HepG2 (cell line): ENCODE measurements at regions not wholly inside any gene's neighbourhood (a gene's known extent, or its start where the extent isn't known, plus 50 kb on each side); places are given as distances from the start of the nearest gene placed in this dataset.

ENCODE experiments used
- ATAC-seq: fragments of 200-7000 bp; cut with Tn5 transposase; 3 replicates; pipeline ENCODE4 v1.9.1; 2020; ENCODE audit warnings: mild to moderate bottlenecking, moderate library complexity
- BruUV-seq: library from RNA; stranded (reverse); fragments of 400-500 nt; replicated peaks from 2 replicates; lab custom pipeline; 2021; lab: Mats Ljungman, UMichigan
- CTCF ChIA-PET: fragments of 300-600 bp; formaldehyde crosslinking; extraction: SDS; loops from one replicate; lab custom pipeline; 2021; ENCODE audit warnings: low total read pairs, inconsistent platforms, low intra/inter-chr PET ratio; lab: Yijun Ruan, JAX
- POLR2A ChIA-PET: fragments of 350-600 bp; sonication (Branson Sonifier 250); formaldehyde crosslinking; loops from one replicate; lab custom pipeline; 2020; ENCODE audit warnings: antibody characterized with exemption, inconsistent platforms; lab: Yijun Ruan, JAX
- DNase-seq: peaks from one replicate; pipeline ENCODE4 v3.0.0-alpha.2; 2015; ENCODE audit warnings: low spot score
- FAIRE-seq: peaks from 3 replicates; lab custom pipeline; 2011; peaks lifted over from hg19 to GRCh38; lab: Jason Lieb, UNC
- H2AFZ ChIP-seq: one replicate; pipeline ENCODE4 v1.6.1; 2011; ENCODE audit warnings: low read length, inconsistent platforms
- H3K27ac ChIP-seq: fragments of 300-600 bp; 3 replicates; pipeline ENCODE4 v1.8.0; 2011; ENCODE audit warnings: mixed run types, mild to moderate bottlenecking, mixed read lengths, low read length, inconsistent platforms; ENCODE audit not compliant: insufficient read depth; ENCODE audit errors: extremely low read length
- H3K27me3 ChIP-seq, 2 experiments: fragments of 200-600 bp in 1 of 2; 2 replicates in 1 of 2; 3 replicates in 1 of 2; pipeline versions ENCODE4 v1.6.0 to v1.8.0; 2011; ENCODE audit warnings: low read length in 2 of 2, mild to moderate bottlenecking in 2 of 2, moderate library complexity in 2 of 2, inconsistent platforms in 1 of 2; ENCODE audit not compliant: insufficient read depth in 2 of 2, control insufficient read depth in 1 of 2
- H3K36me3 ChIP-seq, 2 experiments: fragments of 200-600 bp in 1 of 2; replicated peaks in 1 of 2; 2 replicates in 1 of 2; 3 replicates in 1 of 2; pipeline versions ENCODE4 v1.5.1 to v1.8.0; 2011; ENCODE audit warnings: low read length in 2 of 2, inconsistent platforms in 1 of 2; ENCODE audit not compliant: insufficient read depth in 2 of 2, control insufficient read depth in 1 of 2
- H3K4me1 ChIP-seq: 2 replicates; pipeline ENCODE4 v1.5.1; 2012; ENCODE audit warnings: low read length, inconsistent platforms; ENCODE audit not compliant: insufficient read depth
- H3K4me2 ChIP-seq: 2 replicates; pipeline ENCODE4 v1.6.0; 2011; ENCODE audit warnings: low read depth, low read length, inconsistent platforms
- H3K4me3 ChIP-seq, 3 experiments: fragments of 200-600 bp in 1 of 3; sonication (generic), shearing (Covaris generic) in 1 of 3; replicated peaks in 1 of 3; 2 replicates each; pipeline ENCODE4 v1.5.1; 2011 to 2016; ENCODE audit warnings: low read length in 3 of 3, inconsistent platforms in 2 of 3, low read depth in 2 of 3, mild to moderate bottlenecking in 2 of 3, control low read depth in 1 of 3, mixed read lengths in 1 of 3; ENCODE audit not compliant: insufficient read depth in 1 of 3
- H3K79me2 ChIP-seq: one replicate; pipeline ENCODE4 v1.6.1; 2011; ENCODE audit warnings: low read length, inconsistent platforms; ENCODE audit not compliant: insufficient read depth
- H3K9ac ChIP-seq: 2 replicates; pipeline ENCODE4 v1.6.0; 2011; ENCODE audit warnings: mild to moderate bottlenecking, low read depth, low read length, inconsistent platforms; ENCODE audit not compliant: insufficient read depth
- H3K9me3 ChIP-seq: 2 replicates; pipeline ENCODE4 v1.5.1; 2012; ENCODE audit warnings: mild to moderate bottlenecking, low read length
- H4K20me1 ChIP-seq: 2 replicates; pipeline ENCODE4 v1.6.0; 2011; ENCODE audit warnings: inconsistent platforms, mild to moderate bottlenecking, low read length, moderate library complexity; ENCODE audit not compliant: insufficient read depth
- FOXK2 ChIP-seq: fragments of 450-650 bp; IDR thresholded peaks from 2 replicates; pipeline ENCODE4 v1.6.1; 2016
- HDAC2 ChIP-seq: sonication (generic); formaldehyde crosslinking; IDR thresholded peaks from 2 replicates; pipeline ENCODE4 v1.4.0; 2020; ENCODE audit warnings: missing genetic modification reagents
- HOXD1 ChIP-seq: sonication (generic); formaldehyde crosslinking; IDR thresholded peaks from 2 replicates; pipeline ENCODE4 v1.5.0; 2020; ENCODE audit warnings: missing genetic modification reagents
- MAF1 ChIP-seq: sonication (generic); formaldehyde crosslinking; IDR thresholded peaks from 2 replicates; pipeline ENCODE4 v1.5.0; 2020; ENCODE audit warnings: missing genetic modification reagents, borderline replicate concordance
- MAFF ChIP-seq: IDR thresholded peaks from 2 replicates; pipeline ENCODE4 v1.6.1; 2011; ENCODE audit warnings: low read depth, low read length, improper control_type of control experiment
- MYC ChIP-seq: sonication (generic); formaldehyde crosslinking; IDR thresholded peaks from 2 replicates; pipeline ENCODE4 v1.9.0; 2021; ENCODE audit warnings: missing genetic modification reagents, borderline replicate concordance
- NCOR1 ChIP-seq: fragments of 200-600 bp; sonication (generic); IDR thresholded peaks from 2 replicates; pipeline ENCODE4 v1.7.0; 2017; ENCODE audit warnings: antibody characterized with exemption, low read length, borderline replicate concordance
- SP4 ChIP-seq: sonication (generic); formaldehyde crosslinking; IDR thresholded peaks from 2 replicates; pipeline ENCODE4 v1.8.1; 2023; ENCODE audit warnings: mild to moderate bottlenecking, missing genetic modification reagents
- THAP11 ChIP-seq: IDR thresholded peaks from 2 replicates; pipeline ENCODE4 v1.6.1; 2016; ENCODE audit warnings: missing biosample characterization, missing genetic modification reagents
- TSC22D2 ChIP-seq: sonication (generic); formaldehyde crosslinking; IDR thresholded peaks from 2 replicates; pipeline ENCODE4 v1.5.1; 2020; ENCODE audit warnings: missing genetic modification reagents, mild to moderate bottlenecking, borderline replicate concordance
- ZBED4 ChIP-seq: sonication (generic); formaldehyde crosslinking; IDR thresholded peaks from 2 replicates; pipeline ENCODE4 v1.4.0; 2020; ENCODE audit warnings: missing genetic modification reagents, borderline replicate concordance
- ZNF17 ChIP-seq: sonication (generic); formaldehyde crosslinking; IDR thresholded peaks from 2 replicates; pipeline ENCODE4 v1.5.0; 2020; ENCODE audit warnings: mild to moderate bottlenecking, missing genetic modification reagents
- ZNF20 ChIP-seq: sonication (generic); formaldehyde crosslinking; IDR thresholded peaks from 2 replicates; pipeline ENCODE4 v1.4.0; 2020; ENCODE audit warnings: mild to moderate bottlenecking, moderate library complexity, missing genetic modification reagents
- ZNF484 ChIP-seq: sonication (generic); formaldehyde crosslinking; IDR thresholded peaks from 2 replicates; pipeline ENCODE4 v1.5.1; 2020; ENCODE audit warnings: mild to moderate bottlenecking, low read depth, missing genetic modification reagents, borderline replicate concordance
- ZSCAN21 ChIP-seq: sonication (generic); formaldehyde crosslinking; IDR thresholded peaks from 2 replicates; pipeline ENCODE4 v1.8.0; 2022; ENCODE audit warnings: mild to moderate bottlenecking, missing genetic modification reagents, moderate library complexity, borderline replicate concordance
- WGBS: methylation state at CpG from one replicate; pipeline ENCODE4 v1.1.6; 2017; ENCODE audit warnings: low lambda C conversion rate; 5-methylcytosine and 5-hydroxymethylcytosine counted together
- in situ Hi-C: cut with HindIII; loops from 2 replicates; pipeline ENCODE4 v1.10.0; 2017; ENCODE audit warnings: low pct_unique_long_range_greater_than_20kb; ENCODE audit not compliant: extremely low pct_ligation_motif_present
- intact Hi-C: fragments of 100-400 bp; cut with micrococcal nuclease; formaldehyde crosslinking; loops from one replicate; pipeline ENCODE4 v1.10.0; 2022; ENCODE audit not compliant: unreplicated experiment

- TF ChIP-seq HDAC2 (CRISPR knock-in tag): no peak
- no peak for TF ChIP-seq THAP11
Measured at GRCh38 chr4:114302472-114302871, 296.1 kb upstream of the UGT8 start (continued).

DNA sequence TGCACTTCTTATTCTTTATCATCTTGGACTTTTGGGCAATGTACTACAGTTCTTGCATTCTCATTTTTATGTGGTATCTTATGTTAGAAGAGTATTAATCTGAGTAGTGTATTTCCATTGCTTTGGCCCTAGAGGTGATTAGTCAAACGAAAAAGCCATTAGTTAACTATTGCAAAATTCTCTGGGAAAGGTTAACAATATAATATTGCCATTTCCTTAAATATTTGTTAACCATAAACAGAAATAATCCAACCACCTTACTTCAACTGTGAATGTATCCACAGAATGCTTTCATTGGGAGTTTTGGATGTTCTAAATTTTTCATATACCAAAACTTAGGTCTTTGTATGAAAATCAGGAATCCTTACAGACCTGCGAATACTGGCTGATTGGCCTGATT, 294.6 kb upstream of the UGT8 start:
- FAIRE-seq (no peak), DNase-seq (no peak), ATAC-seq (no peak)
- in situ Hi-C loops (no loop called here), intact Hi-C loops (no loop called here)
- Histone ChIP-seq H3K36me3 (no peaks in the 10 kb centered on the region), H3K9ac (no peak overlapping the region), H2AFZ (no peak overlapping the region), H4K20me1 (no peaks in the 10 kb centered on the region), H3K27me3 (no peaks in the 10 kb centered on the region; a peak in 1 of 5 replicates), H3K4me3 (no peak overlapping the region), H3K9me3 (no peaks in the 10 kb centered on the region), H3K27ac (no peak overlapping the region), H3K4me2 (no peak overlapping the region), H3K4me1 (no peaks in the 10 kb centered on the region), H3K79me2 (no peaks in the 10 kb centered on the region)
- BruUV-seq: no TSS peak
- CTCF ChIA-PET: no interaction called here
- POLR2A ChIA-PET: no interaction called here
- no peak for TF ChIP-seq ZNF484 (CRISPR knock-in tag)
- TF ChIP-seq ZSCAN21 (CRISPR knock-in tag): no peak
- no peak for TF ChIP-seq ZNF17
- TF ChIP-seq MYC (CRISPR knock-in tag): no peak
- no peak for TF ChIP-seq FOXK2
- TF ChIP-seq NCOR1: no peak
- WGBS: 19% methylated on average over 2 of the region's 2 CpGs

DNA sequence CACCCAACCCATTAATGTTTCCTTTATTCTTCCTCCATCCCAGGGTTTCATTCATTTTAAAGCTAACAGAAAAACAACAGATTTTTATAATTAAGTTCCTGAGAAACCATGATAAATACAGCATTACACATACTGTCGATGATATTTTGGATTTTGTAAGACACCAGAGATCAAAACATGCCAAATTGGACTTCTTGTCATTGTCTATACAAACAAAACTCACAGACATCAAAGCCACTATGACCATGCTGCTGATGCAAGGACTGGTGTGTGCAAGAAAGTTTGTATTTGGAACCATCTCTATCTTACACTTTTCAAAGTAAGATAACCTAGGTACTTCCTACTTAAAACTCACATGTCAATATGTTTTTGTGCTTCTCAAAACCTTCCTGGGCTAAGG, 294.0 kb upstream of the UGT8 start:
- Histone ChIP-seq H3K36me3 (no peaks in the 10 kb centered on the region), H3K9ac (no peak overlapping the region), H3K9me3 (no peaks in the 10 kb centered on the region), H3K4me2 (no peak overlapping the region), H3K27ac (no peak overlapping the region), H4K20me1 (no peaks in the 10 kb centered on the region), H3K4me3 (no peak overlapping the region), H2AFZ (no peak overlapping the region), H3K27me3 (no peaks in the 10 kb centered on the region; a peak in 1 of 5 replicates), H3K79me2 (no peaks in the 10 kb centered on the region), H3K4me1 (no peaks in the 10 kb centered on the region)
- intact Hi-C loops: no loop called here
- WGBS: 5% methylated on average over 1 of the region's 1 CpG
- ChIA-PET POLR2A (no interaction called here), CTCF (no interaction called here)
- DNase-seq (no peak), ATAC-seq (no peak), FAIRE-seq (no peak)
- BruUV-seq: no TSS peak
- in situ Hi-C loops: no loop called here
- no peak for TF ChIP-seq TSC22D2 (CRISPR knock-in tag)
- TF ChIP-seq HOXD1 (CRISPR knock-in tag): no peak
- no peak for TF ChIP-seq ZNF20 (CRISPR knock-in tag)
- TF ChIP-seq MAF1 (CRISPR knock-in tag): no peak
- TF ChIP-seq ZBED4: no peak
- TF ChIP-seq SP4 (CRISPR knock-in tag): no peak
- TF ChIP-seq MAFF: no peak
